Epithelial cell of proximal tubule (primary cell): ENCODE measurements at regions not wholly inside any gene's neighbourhood (a gene's known extent, or its start where the extent isn't known, plus 50 kb on each side); places are given as distances from the start of the nearest gene placed in this dataset.

Source experiments
- DNase-seq: peaks from one replicate; pipeline ENCODE4 v3.0.0-alpha.2; 2011; ENCODE audit warnings: low read depth
- H3K4me3 ChIP-seq: 2 replicates; pipeline ENCODE4 v1.5.1; 2011; ENCODE audit warnings: low read depth, mild to moderate bottlenecking, low read length
- CTCF ChIP-seq: conservative IDR thresholded peaks from 2 replicates; pipeline ENCODE4 v1.5.1; 2012; ENCODE audit warnings: low read depth, mild to moderate bottlenecking, low read length

- TF ChIP-seq CTCF = no peak
- no peak overlapping the region for H3K4me3 ChIP-seq
- DNase-seq = no peak
These were observed 162.6 kb downstream of the TEX29 start for GRCh38 chr13:111482806-111483620.

GRCh38 chr13:111483621-111483987 is 163.2 kb downstream of the TEX29 start:
- TF ChIP-seq CTCF = no peak
- no peak for DNase-seq
- no peak overlapping the region for H3K4me3 ChIP-seq

- no peak overlapping the region for H3K4me3 ChIP-seq
- no peak for TF ChIP-seq CTCF
- DNase-seq = no peak
These were observed 163.9 kb downstream of the TEX29 start for GRCh38 chr13:111484141-111484925.

GRCh38 chr13:111484959-111485358 is 164.5 kb downstream of the TEX29 start:
- H3K4me3 ChIP-seq = no peak overlapping the region
- DNase-seq = no peak
- TF ChIP-seq CTCF = no peak

GRCh38 chr13:111485491-111486250 is 165.2 kb downstream of the TEX29 start:
- DNase-seq = no peak
- no peak for TF ChIP-seq CTCF
- no peak overlapping the region for H3K4me3 ChIP-seq

- DNase-seq = no peak
- no peak for TF ChIP-seq CTCF
These were observed 165.9 kb downstream of the TEX29 start for GRCh38 chr13:111486331-111486730.

More at GRCh38 chr13:111486331-111486730, 165.9 kb downstream of the TEX29 start:
- H3K4me3 ChIP-seq = no peak overlapping the region
